ENCODE measurements at regions not wholly inside any gene's neighbourhood (a gene's known extent, or its start where the extent isn't known, plus 50 kb on each side); places are given as distances from the start of the nearest gene placed in this dataset.
"Not testable (repeated sequence)": the region's sequence is repeated elsewhere in the genome, so short reads cannot be mapped to it uniquely, and the experiment has no call there.

GRCh38 chr17:71516149-71516548, 604.7 kb upstream of the SOX9 start:
- DNase-seq: no peak

GRCh38 chr17:71519285-71519684, 601.5 kb upstream of the SOX9 start:
- no peak for DNase-seq

- DNase-seq: no peak
Observed at GRCh38 chr17:71521724-71522123, 599.1 kb upstream of the SOX9 start.

- DNase-seq: no peak
Observed at GRCh38 chr17:71522383-71522782, 598.4 kb upstream of the SOX9 start.

GRCh38 chr17:71527311-71527710, 593.5 kb upstream of the SOX9 start:
- DNase-seq: no peak

GRCh38 chr17:71528210-71528609, 592.6 kb upstream of the SOX9 start:
- no peak for DNase-seq

- DNase-seq: no peak
Observed at GRCh38 chr17:71530248-71530647, 590.6 kb upstream of the SOX9 start.

GRCh38 chr17:71535321-71535720, 585.5 kb upstream of the SOX9 start:
- no peak for DNase-seq

GRCh38 chr17:71546419-71546818, 574.4 kb upstream of the SOX9 start:
- DNase-seq: no peak

GRCh38 chr17:71547904-71548303, 572.9 kb upstream of the SOX9 start:
- DNase-seq: no peak

- DNase-seq: no peak
Observed at GRCh38 chr17:71548540-71549190, 572.2 kb upstream of the SOX9 start.

- no peak for DNase-seq
Observed at GRCh38 chr17:71550675-71551074, 570.1 kb upstream of the SOX9 start.

GRCh38 chr17:71553381-71553780, 567.4 kb upstream of the SOX9 start:
- no peak for DNase-seq

GRCh38 chr17:71558901-71559300, 561.9 kb upstream of the SOX9 start:
- no peak for DNase-seq

- DNase-seq: no peak
Observed at GRCh38 chr17:71572343-71572742, 548.5 kb upstream of the SOX9 start.

GRCh38 chr17:71578446-71578845, 542.4 kb upstream of the SOX9 start:
- no peak for DNase-seq

- DNase-seq: no peak
Observed at GRCh38 chr17:71580220-71580619, 540.6 kb upstream of the SOX9 start.

- DNase-seq: no peak
Observed at GRCh38 chr17:71585540-71585939, 535.3 kb upstream of the SOX9 start.

GRCh38 chr17:71592431-71592830, 528.4 kb upstream of the SOX9 start:
- DNase-seq: no peak

GRCh38 chr17:71593078-71593477, 527.7 kb upstream of the SOX9 start:
- no peak for DNase-seq

GRCh38 chr17:71599583-71599982, 521.2 kb upstream of the SOX9 start:
- DNase-seq: not testable (repeated sequence)

GRCh38 chr17:71600137-71600789, 520.6 kb upstream of the SOX9 start:
- DNase-seq: peak; percentile 18

- no peak for DNase-seq
Observed at GRCh38 chr17:71601894-71602504, 518.8 kb upstream of the SOX9 start.

GRCh38 chr17:71613996-71614395, 506.8 kb upstream of the SOX9 start:
- DNase-seq: no peak
